IMR-90 (cell line): ENCODE measurements at regions not wholly inside any gene's neighbourhood (a gene's known extent, or its start where the extent isn't known, plus 50 kb on each side); places are given as distances from the start of the nearest gene placed in this dataset.

Experiments used
- ATAC-seq: fragments of 200-7000 bp; cut with Tn5 transposase; 2 replicates; pipeline ENCODE4 v1.9.1; 2020; ENCODE audit warnings: low read depth, mild to moderate bottlenecking, moderate library complexity
- BruUV-seq: library from RNA; stranded (reverse); fragments of 400-500 nt; replicated peaks from 2 replicates; lab custom pipeline; 2021; lab: Mats Ljungman, UMichigan
- CTCF ChIA-PET: fragments of 300-600 bp; formaldehyde crosslinking; extraction: SDS; loops from one replicate; lab custom pipeline; 2021; ENCODE audit warnings: antibody characterized with exemption; lab: Yijun Ruan, JAX
- POLR2A ChIA-PET: fragments of 300-600 bp; sonication (Branson Sonifier 250); formaldehyde crosslinking; loops from one replicate; lab custom pipeline; 2022; ENCODE audit warnings: antibody characterized with exemption; ENCODE audit not compliant: unreplicated experiment; lab: Charles Lee
- DNase-seq: peaks from one replicate; pipeline ENCODE4 v3.0.0; 2013
- H2AFZ ChIP-seq: replicated peaks from 2 replicates; pipeline ENCODE3; 2013; ENCODE audit warnings: low read length, mild to moderate bottlenecking; ENCODE audit not compliant: poor library complexity
- H2AK5ac ChIP-seq: 2 replicates; pipeline ENCODE4 v1.6.1; 2013; ENCODE audit warnings: low read depth, low read length, inconsistent platforms
- H2AK9ac ChIP-seq: replicated peaks from 2 replicates; pipeline ENCODE3; 2013; ENCODE audit warnings: mild to moderate bottlenecking, low read depth, low read length, moderate library complexity; ENCODE audit not compliant: poor library complexity
- H2BK120ac ChIP-seq: 2 replicates; pipeline ENCODE4 v1.6.1; 2013; ENCODE audit warnings: low read depth, low read length, inconsistent platforms
- H2BK15ac ChIP-seq: 3 replicates; pipeline ENCODE4 v1.6.1; 2013; ENCODE audit warnings: low read depth, low read length, inconsistent platforms
- H2BK20ac ChIP-seq: 2 replicates; pipeline ENCODE4 v1.6.1; 2013; ENCODE audit warnings: low read depth, mild to moderate bottlenecking, inconsistent platforms, low read length, moderate library complexity
- H2BK5ac ChIP-seq: 2 replicates; pipeline ENCODE4 v1.6.1; 2013; ENCODE audit warnings: mild to moderate bottlenecking, low read depth, low read length, inconsistent platforms; ENCODE audit not compliant: poor library complexity, severe bottlenecking
- H3K14ac ChIP-seq: replicated peaks from 2 replicates; pipeline ENCODE4 v1.6.1; 2013; ENCODE audit warnings: low read depth, low read length, inconsistent platforms
- H3K18ac ChIP-seq: 2 replicates; pipeline ENCODE4 v1.6.1; 2013; ENCODE audit warnings: low read depth, low read length, control low read depth
- H3K23ac ChIP-seq: 2 replicates; pipeline ENCODE4 v1.6.1; 2013; ENCODE audit warnings: low read depth, low read length, inconsistent platforms
- H3K27ac ChIP-seq: 2 replicates; pipeline ENCODE4 v1.5.1; 2013; ENCODE audit warnings: mild to moderate bottlenecking, control low read depth, low read length; ENCODE audit not compliant: insufficient read depth
- H3K27me3 ChIP-seq: 2 replicates; pipeline ENCODE4 v1.6.1; 2013; ENCODE audit warnings: low read length; ENCODE audit not compliant: control insufficient read depth, insufficient read depth
- H3K36me3 ChIP-seq: 2 replicates; pipeline ENCODE4 v1.6.1; 2013; ENCODE audit warnings: low read length, mixed read lengths; ENCODE audit not compliant: control insufficient read depth, insufficient read depth
- H3K4ac ChIP-seq: 2 replicates; pipeline ENCODE4 v1.6.1; 2013; ENCODE audit warnings: low read depth, low read length, inconsistent platforms
- H3K4me1 ChIP-seq: 2 replicates; pipeline ENCODE4 v1.6.1; 2013; ENCODE audit warnings: low read length, mixed read lengths; ENCODE audit not compliant: control insufficient read depth, insufficient read depth
- H3K4me2 ChIP-seq: 2 replicates; pipeline ENCODE4 v1.6.1; 2013; ENCODE audit warnings: low read depth, mild to moderate bottlenecking, control low read depth, low read length, moderate library complexity
- H3K4me3 ChIP-seq: 2 replicates; pipeline ENCODE4 v1.5.1; 2013; ENCODE audit warnings: low read depth, mild to moderate bottlenecking, control low read depth, low read length, moderate library complexity; ENCODE audit not compliant: insufficient read depth
- H3K56ac ChIP-seq: 2 replicates; pipeline ENCODE4 v1.6.1; 2013; ENCODE audit warnings: low read length, inconsistent platforms; ENCODE audit not compliant: insufficient read depth; ENCODE audit errors: extremely low read depth
- H3K79me1 ChIP-seq, 2 experiments: 2 replicates each; pipeline ENCODE4 v1.6.1; 2013; ENCODE audit warnings: low read length in 2 of 2, inconsistent platforms in 1 of 2, low read depth in 1 of 2
- H3K9ac ChIP-seq: 2 replicates; pipeline ENCODE4 v1.6.1; 2013; ENCODE audit warnings: low read depth, low read length, control low read depth
- H3K9me1 ChIP-seq: 2 replicates; pipeline ENCODE4 v1.6.1; 2013; ENCODE audit warnings: low read length, inconsistent platforms; ENCODE audit not compliant: insufficient read depth
- H3K9me3 ChIP-seq: 2 replicates; pipeline ENCODE4 v1.6.1; 2013; ENCODE audit warnings: low read length; ENCODE audit not compliant: control insufficient read depth, insufficient read depth
- H4K20me1 ChIP-seq: 2 replicates; pipeline ENCODE4 v1.6.1; 2013; ENCODE audit warnings: low read length, inconsistent platforms; ENCODE audit not compliant: insufficient read depth
- H4K5ac ChIP-seq: 2 replicates; pipeline ENCODE4 v1.6.1; 2013; ENCODE audit warnings: mild to moderate bottlenecking, low read depth, low read length, control low read depth
- H4K8ac ChIP-seq, 2 experiments: 2 replicates each; pipeline ENCODE4 v1.6.1; 2013; ENCODE audit warnings: low read depth in 2 of 2, low read length in 2 of 2, control low read depth in 1 of 2, inconsistent platforms in 1 of 2
- H4K91ac ChIP-seq: 2 replicates; pipeline ENCODE4 v1.6.1; 2013; ENCODE audit warnings: low read depth, low read length, inconsistent platforms; ENCODE audit not compliant: insufficient read depth
- CEBPB ChIP-seq: IDR thresholded peaks from 2 replicates; pipeline ENCODE4 v1.6.1; 2012; ENCODE audit warnings: low read depth, low read length, improper control_type of control experiment
- FOS ChIP-seq: fragments of 150-350 bp; IDR thresholded peaks from 2 replicates; pipeline ENCODE4 v1.6.1; 2016; ENCODE audit warnings: low read depth, low read length
- MAZ ChIP-seq: IDR thresholded peaks from 2 replicates; pipeline ENCODE4 v1.6.1; 2012; ENCODE audit warnings: low read depth, mild to moderate bottlenecking, low read length, improper control_type of control experiment, moderate library complexity, borderline replicate concordance
- RCOR1 ChIP-seq: IDR thresholded peaks from 2 replicates; pipeline ENCODE4 v1.6.1; 2012; ENCODE audit warnings: mild to moderate bottlenecking, low read length, improper control_type of control experiment; ENCODE audit not compliant: insufficient replicate concordance
- SMC3 ChIP-seq: fragments of 150-350 bp; IDR thresholded peaks from 2 replicates; pipeline ENCODE4 v1.6.1; 2016; ENCODE audit warnings: low read depth, mild to moderate bottlenecking, antibody characterized with exemption, low read length, moderate library complexity
- WGBS, 2 experiments: methylation state at CpG; one replicate each; pipeline versions ENCODE4 v1.1.5 to v1.1.7; 2013; ENCODE audit warnings: missing lambda C conversion rate in 2 of 2; ENCODE audit not compliant: insufficient read length in 1 of 2; ENCODE audit errors: extremely low coverage in 2 of 2; 5-methylcytosine and 5-hydroxymethylcytosine counted together
- dilution Hi-C: fragments of 300-500 bp; cut with HindIII; formaldehyde crosslinking; loops from one replicate; pipeline ENCODE4 v1.14.3; 2018; ENCODE audit warnings: low sequenced_read_pairs; ENCODE audit not compliant: unreplicated experiment
- in situ Hi-C: fragments of 300-500 bp; cut with MboI; formaldehyde crosslinking; loops from 3 replicates; pipeline ENCODE4 v1.14.3; 2019; ENCODE audit warnings: low sequenced_read_pairs, inconsistent platforms, mixed read lengths
- intact Hi-C: fragments of 100-400 bp; cut with micrococcal nuclease; formaldehyde crosslinking; loops from 2 replicates; pipeline ENCODE4 v1.10.0; 2022

- no peak overlapping the region for H2AK9ac ChIP-seq
- H3K23ac ChIP-seq: no peak overlapping the region
- no TSS peak for BruUV-seq
- no peaks in the 10 kb centered on the region for H3K36me3 ChIP-seq
- no peak overlapping the region for H3K56ac ChIP-seq
- H3K27me3 ChIP-seq: no peaks in the 10 kb centered on the region
- no peak overlapping the region for H2AK5ac ChIP-seq
- no peak overlapping the region for H2AFZ ChIP-seq
- intact Hi-C loops: no loop called here
- H3K79me1 ChIP-seq: no peaks in the 10 kb centered on the region
- no peak overlapping the region for H3K4ac ChIP-seq
- no peak overlapping the region for H2BK5ac ChIP-seq
- CTCF ChIA-PET: interaction anchor here (0.6 to 1.4 kb wide), 2 partner anchors 19 to 94 kb away, joined by 3 read pairs; partner anchors contain the start of gene AREG
- H4K8ac ChIP-seq: no peak overlapping the region
- H4K20me1 ChIP-seq: no peaks in the 10 kb centered on the region
- no peak overlapping the region for H3K9ac ChIP-seq
- no peak overlapping the region for H3K14ac ChIP-seq
- H4K5ac ChIP-seq: no peak overlapping the region
- dilution Hi-C loops: no loop called here
- no peak overlapping the region for H2BK15ac ChIP-seq
- H3K27ac ChIP-seq: no peak overlapping the region
- H3K4me2 ChIP-seq: no peak overlapping the region
- no peak overlapping the region for H3K4me3 ChIP-seq
- no CpG with 5 or more reads among the region's 3 CpGs for WGBS, 2 experiments
- ATAC-seq: no peak
- peaks cover 6% of the 10 kb centered on the region; the same call in 1 of the 2 replicates for H3K4me1 ChIP-seq
- H3K18ac ChIP-seq: no peak overlapping the region
- no peaks in the 10 kb centered on the region for H3K9me3 ChIP-seq
- peaks cover 5% of the 10 kb centered on the region; the same call in 1 of the 2 replicates for H3K9me1 ChIP-seq
- no peak for DNase-seq
- no peak overlapping the region for H4K91ac ChIP-seq
- TF ChIP-seq SMC3 (no peak), CEBPB (no peak), FOS (no peak), MAZ (no peak), RCOR1 (no peak)
- in situ Hi-C loops: no loop called here
- POLR2A ChIA-PET: no interaction called here
- H2BK120ac ChIP-seq: no peak overlapping the region
- H2BK20ac ChIP-seq: no peak overlapping the region
These were observed 94.3 kb downstream of the AREG start for GRCh38 chr4:74539044-74539790.
